T-helper 1 cell treated with Interleukin-12 subunit alpha and Interleukin-12 subunit beta and Interleukin-4 antibody, amounts not matched to agents 30 μg/mL and 1 μg/mL, for 36 hours (primary cell): ENCODE measurements at regions not wholly inside any gene's neighbourhood (a gene's known extent, or its start where the extent isn't known, plus 50 kb on each side); places are given as distances from the start of the nearest gene placed in this dataset.
"Not testable (repeated sequence)": the region's sequence is repeated elsewhere in the genome, so short reads cannot be mapped to it uniquely, and the experiment has no call there.

Experiments used
- H3K27ac Mint-ChIP-seq: one replicate; pipeline ENCODE4 v1.8.0; 2021; ENCODE audit warnings: mild to moderate bottlenecking, mixed read lengths
- H3K27me3 Mint-ChIP-seq: one replicate; pipeline ENCODE4 v1.8.0; 2021; ENCODE audit warnings: low read depth, mixed read lengths
- H3K36me3 Mint-ChIP-seq: one replicate; pipeline ENCODE4 v1.8.0; 2021; ENCODE audit warnings: low read depth, mixed read lengths
- H3K4me1 Mint-ChIP-seq: one replicate; pipeline ENCODE4 v1.8.0; 2021; ENCODE audit warnings: low read depth, mixed read lengths
- H3K4me3 Mint-ChIP-seq: one replicate; pipeline ENCODE4 v1.8.0; 2021; ENCODE audit warnings: mild to moderate bottlenecking, moderate library complexity, mixed read lengths
- H3K9me3 Mint-ChIP-seq: one replicate; pipeline ENCODE4 v1.8.0; 2021; ENCODE audit warnings: mixed read lengths

GRCh38 chr10:38209332-38209731, 115.2 kb downstream of the ZNF37A start:
- no peak overlapping the region for H3K4me3 Mint-ChIP-seq
- no peak overlapping the region for H3K27ac Mint-ChIP-seq
- no peaks in the 10 kb centered on the region for H3K4me1 Mint-ChIP-seq
- no peaks in the 10 kb centered on the region for H3K27me3 Mint-ChIP-seq
- no peaks in the 10 kb centered on the region for H3K9me3 Mint-ChIP-seq
- H3K36me3 Mint-ChIP-seq = no peaks in the 10 kb centered on the region

- not testable (repeated sequence) for H3K9me3 Mint-ChIP-seq, H3K4me3 Mint-ChIP-seq, H3K27me3 Mint-ChIP-seq, H3K27ac Mint-ChIP-seq, H3K4me1 Mint-ChIP-seq, H3K36me3 Mint-ChIP-seq
Measured at GRCh38 chr10:38209748-38210147, 115.6 kb downstream of the ZNF37A start.

GRCh38 chr10:38212460-38212859, 118.3 kb downstream of the ZNF37A start:
- Mint-ChIP-seq H3K4me1 (no peaks in the 10 kb centered on the region), H3K27me3 (no peaks in the 10 kb centered on the region), H3K36me3 (no peaks in the 10 kb centered on the region), H3K27ac (no peak overlapping the region), H3K9me3 (peaks cover 8% of the 10 kb centered on the region), H3K4me3 (no peak overlapping the region)

- Mint-ChIP-seq H3K4me3 (no peak overlapping the region), H3K36me3 (no peaks in the 10 kb centered on the region), H3K27me3 (no peaks in the 10 kb centered on the region)
Measured at GRCh38 chr10:38226385-38226784, 132.2 kb downstream of the ZNF37A start.

GRCh38 chr10:38228394-38228793, 134.3 kb downstream of the ZNF37A start:
- no peak overlapping the region for H3K4me3 Mint-ChIP-seq

More at GRCh38 chr10:38226385-38226784, 132.2 kb downstream of the ZNF37A start:
- no peak overlapping the region for H3K27ac Mint-ChIP-seq
- H3K4me1 Mint-ChIP-seq = no peaks in the 10 kb centered on the region
- peaks cover 40% of the 10 kb centered on the region for H3K9me3 Mint-ChIP-seq

GRCh38 chr10:38238479-38238878, 144.3 kb downstream of the ZNF37A start:
- peaks cover 23% of the 10 kb centered on the region for H3K9me3 Mint-ChIP-seq
- H3K4me1 Mint-ChIP-seq, H3K4me3 Mint-ChIP-seq, H3K36me3 Mint-ChIP-seq, H3K27me3 Mint-ChIP-seq, H3K27ac Mint-ChIP-seq: not testable (repeated sequence)

More at GRCh38 chr10:38228394-38228793, 134.3 kb downstream of the ZNF37A start:
- no peaks in the 10 kb centered on the region for H3K4me1 Mint-ChIP-seq
- no peaks in the 10 kb centered on the region for H3K36me3 Mint-ChIP-seq
- peaks cover 36% of the 10 kb centered on the region for H3K9me3 Mint-ChIP-seq
- no peaks in the 10 kb centered on the region for H3K27me3 Mint-ChIP-seq
- no peak overlapping the region for H3K27ac Mint-ChIP-seq

GRCh38 chr10:38242061-38242649, 148.0 kb downstream of the ZNF37A start:
- peaks cover 20% of the 10 kb centered on the region for H3K9me3 Mint-ChIP-seq
- H3K36me3 Mint-ChIP-seq, H3K27me3 Mint-ChIP-seq, H3K4me3 Mint-ChIP-seq, H3K27ac Mint-ChIP-seq, H3K4me1 Mint-ChIP-seq: not testable (repeated sequence)

- not testable (repeated sequence) for H3K4me3 Mint-ChIP-seq, H3K27ac Mint-ChIP-seq, H3K4me1 Mint-ChIP-seq, H3K36me3 Mint-ChIP-seq, H3K27me3 Mint-ChIP-seq
- H3K9me3 Mint-ChIP-seq = peaks cover 22% of the 10 kb centered on the region
Measured at GRCh38 chr10:38248113-38248512, 154.0 kb downstream of the ZNF37A start.

- H3K4me1 Mint-ChIP-seq, H3K4me3 Mint-ChIP-seq, H3K27ac Mint-ChIP-seq, H3K36me3 Mint-ChIP-seq, H3K27me3 Mint-ChIP-seq: not testable (repeated sequence)
- H3K9me3 Mint-ChIP-seq = peaks cover 30% of the 10 kb centered on the region
Measured at GRCh38 chr10:38252551-38252950, 158.4 kb downstream of the ZNF37A start.

GRCh38 chr10:38267555-38267954, 173.4 kb downstream of the ZNF37A start:
- H3K36me3 Mint-ChIP-seq, H3K27ac Mint-ChIP-seq, H3K4me3 Mint-ChIP-seq, H3K4me1 Mint-ChIP-seq, H3K27me3 Mint-ChIP-seq, H3K9me3 Mint-ChIP-seq: not testable (repeated sequence)

- H3K9me3 Mint-ChIP-seq, H3K4me3 Mint-ChIP-seq, H3K27ac Mint-ChIP-seq, H3K4me1 Mint-ChIP-seq, H3K27me3 Mint-ChIP-seq, H3K36me3 Mint-ChIP-seq: not testable (repeated sequence)
Measured at GRCh38 chr10:38271031-38271430, 176.9 kb downstream of the ZNF37A start.

- H3K4me1 Mint-ChIP-seq, H3K36me3 Mint-ChIP-seq, H3K27me3 Mint-ChIP-seq, H3K4me3 Mint-ChIP-seq, H3K9me3 Mint-ChIP-seq, H3K27ac Mint-ChIP-seq: not testable (repeated sequence)
Measured at GRCh38 chr10:38274879-38275278, 180.7 kb downstream of the ZNF37A start.

- H3K27me3 Mint-ChIP-seq, H3K9me3 Mint-ChIP-seq, H3K36me3 Mint-ChIP-seq, H3K4me3 Mint-ChIP-seq, H3K4me1 Mint-ChIP-seq, H3K27ac Mint-ChIP-seq: not testable (repeated sequence)
Measured at GRCh38 chr10:38292560-38292959, 198.4 kb downstream of the ZNF37A start.

- not testable (repeated sequence) for H3K4me3 Mint-ChIP-seq, H3K36me3 Mint-ChIP-seq, H3K9me3 Mint-ChIP-seq, H3K27ac Mint-ChIP-seq, H3K4me1 Mint-ChIP-seq, H3K27me3 Mint-ChIP-seq
Measured at GRCh38 chr10:38310111-38310510, 216.0 kb downstream of the ZNF37A start.

GRCh38 chr10:38315090-38315805, 221.1 kb downstream of the ZNF37A start:
- H3K36me3 Mint-ChIP-seq, H3K27me3 Mint-ChIP-seq, H3K4me3 Mint-ChIP-seq, H3K4me1 Mint-ChIP-seq, H3K27ac Mint-ChIP-seq: not testable (repeated sequence)
- H3K9me3 Mint-ChIP-seq = peaks cover 20% of the 10 kb centered on the region

- H3K27ac Mint-ChIP-seq, H3K4me3 Mint-ChIP-seq, H3K27me3 Mint-ChIP-seq, H3K36me3 Mint-ChIP-seq, H3K4me1 Mint-ChIP-seq: not testable (repeated sequence)
- peaks cover 13% of the 10 kb centered on the region for H3K9me3 Mint-ChIP-seq
Measured at GRCh38 chr10:38321393-38321792, 227.3 kb downstream of the ZNF37A start.
